GM12878 (cell line): ENCODE measurements at regions not wholly inside any gene's neighbourhood (a gene's known extent, or its start where the extent isn't known, plus 50 kb on each side); places are given as distances from the start of the nearest gene placed in this dataset.

Experiments
- BACH1 ChIP-seq: fragments of 450-650 bp; IDR thresholded peaks from 2 replicates; pipeline ENCODE4 v1.6.1; 2017; ENCODE audit warnings: mild to moderate bottlenecking, borderline replicate concordance
- BHLHE40 ChIP-seq, 2 experiments: fragments of 450-650 bp in 1 of 2; IDR thresholded peaks; 2 replicates each; pipeline ENCODE4 v1.6.1; 2011 to 2017; ENCODE audit warnings: low read depth in 2 of 2, borderline replicate concordance in 1 of 2, improper control_type of control experiment in 1 of 2, low read length in 1 of 2, mild to moderate bottlenecking in 1 of 2
- CREM ChIP-seq: IDR thresholded peaks from 2 replicates; pipeline ENCODE4 v1.6.1; 2014; ENCODE audit warnings: antibody characterized with exemption, low read depth
- EP300 ChIP-seq, 2 experiments: fragments of 150-350 bp in 1 of 2; IDR thresholded peaks; 2 replicates each; pipeline ENCODE4 v1.6.1; 2011 to 2012; ENCODE audit warnings: low read depth in 2 of 2, low read length in 2 of 2, borderline replicate concordance in 1 of 2, improper control_type of control experiment in 1 of 2, inconsistent platforms in 1 of 2; ENCODE audit not compliant: control insufficient read depth in 1 of 2
- FOS ChIP-seq: IDR thresholded peaks from 3 replicates; pipeline ENCODE4 v1.6.1; 2011; ENCODE audit warnings: borderline replicate concordance; ENCODE audit not compliant: insufficient read length; ENCODE audit errors: extremely low read depth
- JUNB ChIP-seq: IDR thresholded peaks from 2 replicates; pipeline ENCODE4 v1.6.1; 2016; ENCODE audit warnings: antibody characterized with exemption, mild to moderate bottlenecking
- LARP7 ChIP-seq: fragments of 450-650 bp; IDR thresholded peaks from 2 replicates; pipeline ENCODE4 v1.6.1; 2017; ENCODE audit warnings: mild to moderate bottlenecking
- NFXL1 ChIP-seq: fragments of 450-650 bp; IDR thresholded peaks from 2 replicates; pipeline ENCODE4 v1.6.1; 2017; ENCODE audit warnings: antibody characterized with exemption, mild to moderate bottlenecking, borderline replicate concordance
- RAD51 ChIP-seq: fragments of 450-650 bp; IDR thresholded peaks from 2 replicates; pipeline ENCODE4 v1.6.1; 2016; ENCODE audit warnings: moderate library complexity, mild to moderate bottlenecking, inconsistent platforms
- TAF1 ChIP-seq: IDR thresholded peaks from 2 replicates; pipeline ENCODE4 v1.6.1; 2011; ENCODE audit warnings: mild to moderate bottlenecking, low read depth, low read length, borderline replicate concordance
- ZZZ3 ChIP-seq: IDR thresholded peaks from 2 replicates; pipeline ENCODE4 v1.6.1; 2011; ENCODE audit warnings: low read depth; ENCODE audit not compliant: control insufficient read depth, insufficient read length
- TF ChIP-seq, protein P1 (sequence below): fragments of 450-650 bp; IDR thresholded peaks from 2 replicates; pipeline ENCODE4 v1.6.1; 2016; ENCODE audit warnings: mild to moderate bottlenecking, moderate library complexity, borderline replicate concordance
- TF ChIP-seq, protein P2 (sequence below), 3 experiments: IDR thresholded peaks in 2 of 3; conservative IDR thresholded peaks in 1 of 3; 2 replicates each; pipeline ENCODE4 v1.5.1; 2011; ENCODE audit warnings: low read depth in 3 of 3, low read length in 3 of 3, mild to moderate bottlenecking in 3 of 3, control low read depth in 2 of 3, moderate library complexity in 2 of 3, inconsistent platforms in 1 of 3, mixed read lengths in 1 of 3; ENCODE audit not compliant: control insufficient read depth in 2 of 3, insufficient read depth in 1 of 3; ENCODE audit errors: extremely low read depth in 1 of 3

DNA sequence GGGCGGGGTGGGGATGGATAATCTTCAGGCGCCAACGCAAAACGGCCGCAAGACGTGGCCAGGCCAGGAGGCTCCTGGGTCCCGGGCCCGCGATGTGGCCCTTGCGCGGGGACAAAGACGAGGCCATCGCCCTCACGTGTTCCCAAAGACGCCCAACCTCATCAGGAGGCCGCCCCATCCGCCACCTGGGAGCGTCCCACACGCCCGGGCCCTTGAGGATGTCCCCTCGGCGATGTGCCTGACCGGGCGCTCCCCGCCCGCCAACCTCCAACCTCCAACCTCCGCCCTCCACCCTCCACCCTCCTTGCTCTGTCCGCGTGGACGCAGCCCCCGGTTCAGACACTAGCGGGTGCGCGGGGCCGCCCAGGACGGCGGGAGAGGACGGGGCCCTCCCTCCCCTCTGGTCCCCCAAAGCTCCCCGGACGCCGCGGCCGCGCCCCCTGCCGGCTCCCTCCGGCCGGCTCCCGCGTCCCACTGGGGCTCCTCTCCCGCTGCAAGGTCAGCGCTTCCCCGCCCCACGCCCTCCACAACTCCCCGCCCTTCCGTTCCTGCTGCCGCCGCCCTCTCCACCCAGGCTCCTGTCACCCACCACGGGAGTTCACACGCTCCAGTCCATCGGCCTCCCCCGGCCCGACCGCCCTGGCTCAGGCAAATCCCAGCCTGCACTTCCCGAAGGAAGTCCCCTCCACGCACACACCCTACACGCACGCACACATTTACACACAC is 250.8 kb upstream of the RPL38 start:
- TF ChIP-seq, protein P1, sequence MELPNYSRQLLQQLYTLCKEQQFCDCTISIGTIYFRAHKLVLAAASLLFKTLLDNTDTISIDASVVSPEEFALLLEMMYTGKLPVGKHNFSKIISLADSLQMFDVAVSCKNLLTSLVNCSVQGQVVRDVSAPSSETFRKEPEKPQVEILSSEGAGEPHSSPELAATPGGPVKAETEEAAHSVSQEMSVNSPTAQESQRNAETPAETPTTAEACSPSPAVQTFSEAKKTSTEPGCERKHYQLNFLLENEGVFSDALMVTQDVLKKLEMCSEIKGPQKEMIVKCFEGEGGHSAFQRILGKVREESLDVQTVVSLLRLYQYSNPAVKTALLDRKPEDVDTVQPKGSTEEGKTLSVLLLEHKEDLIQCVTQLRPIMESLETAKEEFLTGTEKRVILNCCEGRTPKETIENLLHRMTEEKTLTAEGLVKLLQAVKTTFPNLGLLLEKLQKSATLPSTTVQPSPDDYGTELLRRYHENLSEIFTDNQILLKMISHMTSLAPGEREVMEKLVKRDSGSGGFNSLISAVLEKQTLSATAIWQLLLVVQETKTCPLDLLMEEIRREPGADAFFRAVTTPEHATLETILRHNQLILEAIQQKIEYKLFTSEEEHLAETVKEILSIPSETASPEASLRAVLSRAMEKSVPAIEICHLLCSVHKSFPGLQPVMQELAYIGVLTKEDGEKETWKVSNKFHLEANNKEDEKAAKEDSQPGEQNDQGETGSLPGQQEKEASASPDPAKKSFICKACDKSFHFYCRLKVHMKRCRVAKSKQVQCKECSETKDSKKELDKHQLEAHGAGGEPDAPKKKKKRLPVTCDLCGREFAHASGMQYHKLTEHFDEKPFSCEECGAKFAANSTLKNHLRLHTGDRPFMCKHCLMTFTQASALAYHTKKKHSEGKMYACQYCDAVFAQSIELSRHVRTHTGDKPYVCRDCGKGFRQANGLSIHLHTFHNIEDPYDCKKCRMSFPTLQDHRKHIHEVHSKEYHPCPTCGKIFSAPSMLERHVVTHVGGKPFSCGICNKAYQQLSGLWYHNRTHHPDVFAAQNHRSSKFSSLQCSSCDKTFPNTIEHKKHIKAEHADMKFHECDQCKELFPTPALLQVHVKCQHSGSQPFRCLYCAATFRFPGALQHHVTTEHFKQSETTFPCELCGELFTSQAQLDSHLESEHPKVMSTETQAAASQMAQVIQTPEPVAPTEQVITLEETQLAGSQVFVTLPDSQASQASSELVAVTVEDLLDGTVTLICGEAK: no peak
- TF ChIP-seq, protein P2, sequence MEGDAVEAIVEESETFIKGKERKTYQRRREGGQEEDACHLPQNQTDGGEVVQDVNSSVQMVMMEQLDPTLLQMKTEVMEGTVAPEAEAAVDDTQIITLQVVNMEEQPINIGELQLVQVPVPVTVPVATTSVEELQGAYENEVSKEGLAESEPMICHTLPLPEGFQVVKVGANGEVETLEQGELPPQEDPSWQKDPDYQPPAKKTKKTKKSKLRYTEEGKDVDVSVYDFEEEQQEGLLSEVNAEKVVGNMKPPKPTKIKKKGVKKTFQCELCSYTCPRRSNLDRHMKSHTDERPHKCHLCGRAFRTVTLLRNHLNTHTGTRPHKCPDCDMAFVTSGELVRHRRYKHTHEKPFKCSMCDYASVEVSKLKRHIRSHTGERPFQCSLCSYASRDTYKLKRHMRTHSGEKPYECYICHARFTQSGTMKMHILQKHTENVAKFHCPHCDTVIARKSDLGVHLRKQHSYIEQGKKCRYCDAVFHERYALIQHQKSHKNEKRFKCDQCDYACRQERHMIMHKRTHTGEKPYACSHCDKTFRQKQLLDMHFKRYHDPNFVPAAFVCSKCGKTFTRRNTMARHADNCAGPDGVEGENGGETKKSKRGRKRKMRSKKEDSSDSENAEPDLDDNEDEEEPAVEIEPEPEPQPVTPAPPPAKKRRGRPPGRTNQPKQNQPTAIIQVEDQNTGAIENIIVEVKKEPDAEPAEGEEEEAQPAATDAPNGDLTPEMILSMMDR (IDR thresholded peaks at IDR 0.05 in 2 of 3, conservative IDR thresholded peaks at IDR 0.05 in 1 of 3; ENCODE audit: control insufficient read depth in 2 of 3, extremely low read depth in 1 of 3, insufficient read depth in 1 of 3, low read depth in 3 of 3, low read length in 3 of 3): peak in 1 of 3 experiments; percentile 24; a peak in 2 of 6 replicates
- TF ChIP-seq NFXL1 (no peak), JUNB (no peak), LARP7 (no peak), CREM (no peak), ZZZ3 (no peak), RAD51 (no peak), BACH1 (no peak), TAF1 (no peak), EP300 (IDR thresholded peaks at IDR 0.05; ENCODE audit: borderline replicate concordance in 1 of 2, control insufficient read depth in 1 of 2, low read depth in 2 of 2, low read length in 2 of 2) (no peak), BHLHE40 (IDR thresholded peaks at IDR 0.05; ENCODE audit: borderline replicate concordance in 1 of 2, low read depth in 2 of 2, low read length in 1 of 2) (no peak), FOS (no peak)
